ENCODE measurements at regions not wholly inside any gene's neighbourhood (a gene's known extent, or its start where the extent isn't known, plus 50 kb on each side); places are given as distances from the start of the nearest gene placed in this dataset.

GRCh38 chr9:7456377-7456776 is 343.2 kb downstream of the DMAC1 start:
- H2AFZ ChIP-seq (ENCODE audit: low read depth), result no peak overlapping the region
- H3K36me3 ChIP-seq (replicated peaks in 1 of 2; ENCODE audit: control insufficient read depth in 1 of 2, insufficient read depth in 2 of 2, low read length in 1 of 2), result peaks cover 0 to 3% of the 10 kb centered on the region in 2 experiments
- WGBS (ENCODE audit: low lambda C conversion rate), result 36% methylated on average over 2 of the region's 2 CpGs
- no peak overlapping the region for H3K4me2 ChIP-seq
- no peaks in the 10 kb centered on the region for H3K27me3 ChIP-seq (ENCODE audit: insufficient read depth)
- H3F3A ChIP-seq (replicated peaks; ENCODE audit: insufficient read depth), result no peaks in the 10 kb centered on the region
- DNase-seq, result no peak
- H3K27ac ChIP-seq (ENCODE audit: low read depth in 2 of 2, low read length in 1 of 2), result no peak overlapping the region
- no peak for TF ChIP-seq TEAD4 (IDR thresholded peaks at IDR 0.05; ENCODE audit: borderline replicate concordance, insufficient read depth)
- no peak for TF ChIP-seq TAF1 (IDR thresholded peaks at IDR 0.05; ENCODE audit: borderline replicate concordance, low read depth, low read length)
- no peak for TF ChIP-seq YY1 (IDR thresholded peaks at IDR 0.05; ENCODE audit: low read depth)
- TF ChIP-seq RFX5 (IDR thresholded peaks at IDR 0.05; ENCODE audit: low read length), result no peak
- no peak for TF ChIP-seq TCF12 (IDR thresholded peaks at IDR 0.05)
- no peak for TF ChIP-seq ZBTB33 (IDR thresholded peaks at IDR 0.05; ENCODE audit: borderline replicate concordance, low read depth)
- no peak for TF ChIP-seq RAD21 (IDR thresholded peaks at IDR 0.05; ENCODE audit: low read length)
- TF ChIP-seq EP300 (IDR thresholded peaks at IDR 0.05; ENCODE audit: borderline replicate concordance in 1 of 2, low read depth in 1 of 2, low read length in 1 of 2), result no peak
- no peak for TF ChIP-seq MEF2A (IDR thresholded peaks at IDR 0.05; ENCODE audit: borderline replicate concordance, low read depth)
- TF ChIP-seq PBX3 (IDR thresholded peaks at IDR 0.05), result no peak
- TF ChIP-seq JUND (IDR thresholded peaks at IDR 0.05), result no peak
- no peak for TF ChIP-seq CTCF (IDR thresholded peaks at IDR 0.05)
- no peak for TF ChIP-seq CHD2 (IDR thresholded peaks at IDR 0.05; ENCODE audit: low read length, partially characterized antibody)
- POLR2A ChIA-PET, result no interaction called here
- H3K4me3 ChIP-seq (ENCODE audit: low read depth in 2 of 2, low read length in 1 of 2), result no peak overlapping the region
- no peaks in the 10 kb centered on the region; a peak in 1 of 4 replicates for H3K4me1 ChIP-seq (ENCODE audit: control insufficient read depth in 1 of 2, insufficient read depth in 2 of 2, low read depth in 1 of 2, low read length in 1 of 2)
- H3K9me2 ChIP-seq, result no peaks in the 10 kb centered on the region
- H3K9ac ChIP-seq, result no peak overlapping the region
- no peaks in the 10 kb centered on the region for H3K9me3 ChIP-seq
- CTCF ChIA-PET, result interaction anchor here (0.8 to 1.8 kb wide), 2 partner anchors 54 to 78 kb away, joined by 3 to 4 read pairs; no protein-coding TSS in a partner anchor
- H3K79me2 ChIP-seq (ENCODE audit: insufficient read depth), result no peaks in the 10 kb centered on the region
- no peaks in the 10 kb centered on the region for H4K20me1 ChIP-seq (ENCODE audit: insufficient read depth)

GRCh38 chr9:7454624-7455023 is 345.0 kb downstream of the DMAC1 start:
- Histone ChIP-seq H3F3A (replicated peaks; ENCODE audit: insufficient read depth) (no peaks in the 10 kb centered on the region), H3K27ac (ENCODE audit: low read depth in 2 of 2, low read length in 1 of 2) (no peak overlapping the region), H2AFZ (ENCODE audit: low read depth) (no peak overlapping the region), H3K4me1 (ENCODE audit: control insufficient read depth in 1 of 2, insufficient read depth in 2 of 2, low read depth in 1 of 2, low read length in 1 of 2) (no peaks in the 10 kb centered on the region), H4K20me1 (ENCODE audit: insufficient read depth) (no peaks in the 10 kb centered on the region), H3K4me3 (ENCODE audit: low read depth in 2 of 2, low read length in 1 of 2) (no peak overlapping the region), H3K36me3 (replicated peaks in 1 of 2; ENCODE audit: control insufficient read depth in 1 of 2, insufficient read depth in 2 of 2, low read length in 1 of 2) (no peaks in the 10 kb centered on the region), H3K9me3 (no peaks in the 10 kb centered on the region), H3K79me2 (ENCODE audit: insufficient read depth) (no peaks in the 10 kb centered on the region), H3K9me2 (no peaks in the 10 kb centered on the region), H3K9ac (no peak overlapping the region), H3K27me3 (ENCODE audit: insufficient read depth) (no peaks in the 10 kb centered on the region), H3K4me2 (no peak overlapping the region)
- ChIA-PET POLR2A (no interaction called here), CTCF (interaction anchor here (1.2 to 1.8 kb wide), 3 partner anchors 13 to 53 kb away, joined by 3 to 4 read pairs (median 3); no protein-coding TSS in a partner anchor)
- TF ChIP-seq GABPA (IDR thresholded peaks at IDR 0.05; ENCODE audit: low read depth) (no peak), EZH2phosphoT487 (IDR thresholded peaks at IDR 0.05; ENCODE audit: borderline replicate concordance, low read depth) (no peak), RFX5 (IDR thresholded peaks at IDR 0.05; ENCODE audit: low read length) (no peak), RXRA (IDR thresholded peaks at IDR 0.05; ENCODE audit: borderline replicate concordance, low read depth) (no peak), USF1 (IDR thresholded peaks at IDR 0.05; ENCODE audit: borderline replicate concordance, low read depth) (no peak), MXI1 (IDR thresholded peaks at IDR 0.05; ENCODE audit: low read depth, low read length) (no peak), RCOR1 (IDR thresholded peaks at IDR 0.05; ENCODE audit: low read length) (no peak), MEF2A (IDR thresholded peaks at IDR 0.05; ENCODE audit: borderline replicate concordance, low read depth) (no peak)
- DNase-seq, result no peak
- 17% methylated on average over 2 of the region's 2 CpGs for whole genome bisulfite sequencing (ENCODE audit: low lambda C conversion rate)

All from SK-N-SH (cell line).